Loucy (cell line): ENCODE measurements at regions not wholly inside any gene's neighbourhood (a gene's known extent, or its start where the extent isn't known, plus 50 kb on each side); places are given as distances from the start of the nearest gene placed in this dataset.

ENCODE experiments used
- H2AFZ ChIP-seq: fragments of 200-600 bp; sonication (generic); 2 replicates; pipeline ENCODE4 v1.6.0; 2016; ENCODE audit warnings: antibody characterized with exemption, mild to moderate bottlenecking, low read length, moderate library complexity
- H3F3A ChIP-seq: fragments of 200-600 bp; 2 replicates; pipeline ENCODE4 v1.6.0; 2016; ENCODE audit warnings: antibody characterized with exemption, low read depth, mild to moderate bottlenecking
- H3K27me3 ChIP-seq: fragments of 200-600 bp; sonication (generic); 2 replicates; pipeline ENCODE4 v1.6.1; 2014; ENCODE audit warnings: low read length, mild to moderate bottlenecking; ENCODE audit not compliant: insufficient read depth, poor library complexity, severe bottlenecking
- H3K36me3 ChIP-seq: fragments of 200-600 bp; sonication (generic); 2 replicates; pipeline ENCODE4 v1.6.1; 2016; ENCODE audit warnings: low read length; ENCODE audit not compliant: insufficient read depth
- H3K4me1 ChIP-seq: fragments of 200-600 bp; sonication (generic); 2 replicates; pipeline ENCODE4 v1.5.1; 2014; ENCODE audit warnings: low read length, mild to moderate bottlenecking; ENCODE audit not compliant: insufficient read depth, poor library complexity, severe bottlenecking
- H3K4me2 ChIP-seq: fragments of 200-600 bp; sonication (generic); 2 replicates; pipeline ENCODE4 v1.6.0; 2014; ENCODE audit warnings: antibody characterized with exemption, low read length, low read depth, mild to moderate bottlenecking; ENCODE audit not compliant: poor library complexity, severe bottlenecking
- H3K4me3 ChIP-seq: fragments of 200-600 bp; sonication (generic); 2 replicates; pipeline ENCODE4 v1.5.1; 2014; ENCODE audit warnings: low read length, mild to moderate bottlenecking, mixed read lengths; ENCODE audit not compliant: poor library complexity, severe bottlenecking
- H3K79me2 ChIP-seq: fragments of 200-600 bp; sonication (generic); 2 replicates; pipeline ENCODE4 v1.6.1; 2014; ENCODE audit warnings: low read length; ENCODE audit not compliant: insufficient read depth
- H3K9ac ChIP-seq: fragments of 200-600 bp; sonication (generic); 2 replicates; pipeline ENCODE4 v1.6.0; 2014; ENCODE audit warnings: mild to moderate bottlenecking, low read depth, low read length, moderate library complexity; ENCODE audit not compliant: poor library complexity, severe bottlenecking
- H3K9me2 ChIP-seq: fragments of 200-600 bp; sonication (generic); replicated peaks from 2 replicates; pipeline ENCODE4 v1.6.1; 2016; ENCODE audit warnings: low read depth, low read length, mixed read lengths
- H3K9me3 ChIP-seq: fragments of 200-600 bp; sonication (generic); 2 replicates; pipeline ENCODE4 v1.6.1; 2014; ENCODE audit warnings: mild to moderate bottlenecking, antibody characterized with exemption, low read length, low read depth; ENCODE audit not compliant: insufficient read depth
- H4K20me1 ChIP-seq: fragments of 200-600 bp; sonication (generic); 2 replicates; pipeline ENCODE4 v1.6.0; 2014; ENCODE audit warnings: antibody characterized with exemption, low read length, mild to moderate bottlenecking; ENCODE audit not compliant: insufficient read depth, poor library complexity, severe bottlenecking
- CTCF ChIP-seq: fragments of 200-600 bp; sonication (generic); conservative IDR thresholded peaks from 2 replicates; pipeline ENCODE4 v1.5.1; 2014; ENCODE audit warnings: mild to moderate bottlenecking, antibody characterized with exemption, low read length
- EZH2phosphoT487 ChIP-seq: fragments of 200-600 bp; IDR thresholded peaks from 2 replicates; pipeline ENCODE4 v1.6.1; 2018; ENCODE audit warnings: antibody characterized with exemption, mild to moderate bottlenecking, moderate library complexity, borderline replicate concordance

GRCh38 chr5:132130918-132131715 lies 57.5 kb downstream of the CSF2 start:
- Histone ChIP-seq H3F3A (no peaks in the 10 kb centered on the region), H3K9ac (no peak overlapping the region), H3K9me3 (no peaks in the 10 kb centered on the region), H2AFZ (no peak overlapping the region), H3K4me3 (no peak overlapping the region), H3K36me3 (no peaks in the 10 kb centered on the region), H3K9me2 (no peaks in the 10 kb centered on the region), H3K27me3 (no peaks in the 10 kb centered on the region), H3K79me2 (no peaks in the 10 kb centered on the region), H3K4me2 (no peak overlapping the region), H4K20me1 (no peaks in the 10 kb centered on the region), H3K4me1 (no peaks in the 10 kb centered on the region)
- no peak for TF ChIP-seq CTCF
- TF ChIP-seq EZH2phosphoT487: no peak

GRCh38 chr5:132132138-132132537 lies 58.5 kb downstream of the CSF2 start:
- H3F3A ChIP-seq: no peaks in the 10 kb centered on the region
- H4K20me1 ChIP-seq: no peaks in the 10 kb centered on the region
- H3K9ac ChIP-seq: no peak overlapping the region
- no peaks in the 10 kb centered on the region for H3K9me3 ChIP-seq
- no peaks in the 10 kb centered on the region for H3K36me3 ChIP-seq
- no peak overlapping the region for H2AFZ ChIP-seq
- no peak overlapping the region for H3K4me3 ChIP-seq
- H3K27me3 ChIP-seq: no peaks in the 10 kb centered on the region
- no peaks in the 10 kb centered on the region for H3K79me2 ChIP-seq
- TF ChIP-seq CTCF (no peak), EZH2phosphoT487 (no peak)
- no peaks in the 10 kb centered on the region for H3K9me2 ChIP-seq
- no peaks in the 10 kb centered on the region for H3K4me1 ChIP-seq
- H3K4me2 ChIP-seq: no peak overlapping the region

- Histone ChIP-seq H3K4me3 (no peak overlapping the region), H2AFZ (no peak overlapping the region), H4K20me1 (no peaks in the 10 kb centered on the region), H3K4me1 (no peaks in the 10 kb centered on the region), H3K4me2 (no peak overlapping the region), H3K9me3 (no peaks in the 10 kb centered on the region), H3K36me3 (no peaks in the 10 kb centered on the region), H3K9ac (no peak overlapping the region), H3F3A (no peaks in the 10 kb centered on the region), H3K9me2 (no peaks in the 10 kb centered on the region), H3K79me2 (no peaks in the 10 kb centered on the region), H3K27me3 (no peaks in the 10 kb centered on the region)
- no peak for TF ChIP-seq EZH2phosphoT487
- peak; percentile 44 for TF ChIP-seq CTCF
Observed at GRCh38 chr5:132134384-132134783, 60.8 kb downstream of the CSF2 start.
